H1 (cell line): ENCODE measurements at regions not wholly inside any gene's neighbourhood (a gene's known extent, or its start where the extent isn't known, plus 50 kb on each side); places are given as distances from the start of the nearest gene placed in this dataset.

Experiments used
- CTCF ChIA-PET: fragments of 300-600 bp; sonication (Branson Sonifier 250); formaldehyde crosslinking; loops from one replicate; lab custom pipeline; 2021; ENCODE audit not compliant: partially characterized antibody; lab: Charles Lee
- POLR2A ChIA-PET: fragments of 300-600 bp; sonication (Branson Sonifier 250); formaldehyde crosslinking; loops from one replicate; lab custom pipeline; 2021; ENCODE audit warnings: inconsistent platforms; ENCODE audit not compliant: partially characterized antibody; lab: Charles Lee
- DNase-seq, 2 experiments: peaks; one replicate each; pipeline versions ENCODE4 v3.0.0 to v3.0.0-alpha.2; 2010 to 2022; ENCODE audit warnings: low spot score in 2 of 2, low read depth in 1 of 2, mixed read lengths in 1 of 2
- FAIRE-seq: peaks from 2 replicates; lab custom pipeline; 2011; peaks lifted over from hg19 to GRCh38; lab: Jason Lieb, UNC
- H2AFZ ChIP-seq: 2 replicates; pipeline ENCODE4 v1.8.1; 2012; ENCODE audit warnings: low read length, inconsistent platforms
- H2AK5ac ChIP-seq: 2 replicates; pipeline ENCODE4 v1.6.1; 2013; ENCODE audit warnings: low read depth, low read length
- H2BK120ac ChIP-seq: replicated peaks from 2 replicates; pipeline ENCODE3; 2013; ENCODE audit warnings: low read depth, low read length, inconsistent platforms
- H2BK12ac ChIP-seq: 2 replicates; pipeline ENCODE4 v1.6.1; 2013; ENCODE audit warnings: low read depth, low read length
- H2BK15ac ChIP-seq: 2 replicates; pipeline ENCODE4 v1.6.1; 2013; ENCODE audit warnings: low read length
- H2BK20ac ChIP-seq: 2 replicates; pipeline ENCODE4 v1.6.1; 2013; ENCODE audit warnings: low read length
- H2BK5ac ChIP-seq: 2 replicates; pipeline ENCODE4 v1.6.1; 2013; ENCODE audit warnings: low read depth, low read length
- H3K14ac ChIP-seq: 2 replicates; pipeline ENCODE4 v1.6.1; 2013; ENCODE audit warnings: inconsistent platforms; ENCODE audit not compliant: insufficient read length
- H3K18ac ChIP-seq: 2 replicates; pipeline ENCODE4 v1.6.1; 2013; ENCODE audit warnings: low read length; ENCODE audit errors: extremely low read depth
- H3K23ac ChIP-seq: 2 replicates; pipeline ENCODE4 v1.6.1; 2013; ENCODE audit warnings: inconsistent platforms; ENCODE audit not compliant: insufficient read length
- H3K23me2 ChIP-seq: 2 replicates; pipeline ENCODE4 v1.6.1; 2013; ENCODE audit warnings: low read depth, low read length
- H3K27ac ChIP-seq: 2 replicates; pipeline ENCODE4 v1.6.1; 2011; ENCODE audit warnings: low read depth, low read length, inconsistent platforms
- H3K27me3 ChIP-seq, 4 experiments: replicated peaks in 1 of 4; 1 replicate in 1 of 4; 2 replicates in 3 of 4; pipeline versions ENCODE4 v1.6.1 to v1.8.1; 2011 to 2013; ENCODE audit warnings: low read length in 3 of 4, mild to moderate bottlenecking in 3 of 4, inconsistent platforms in 2 of 4, mixed read lengths in 2 of 4, moderate library complexity in 1 of 4; ENCODE audit not compliant: control insufficient read depth in 3 of 4, insufficient read depth in 3 of 4; ENCODE audit errors: extremely low read depth in 1 of 4
- H3K36me3 ChIP-seq, 4 experiments: 2 replicates each; pipeline versions ENCODE4 v1.6.1 to v1.8.1; 2011 to 2013; ENCODE audit warnings: mild to moderate bottlenecking in 4 of 4, low read length in 3 of 4, moderate library complexity in 2 of 4, control low read depth in 1 of 4, inconsistent platforms in 1 of 4; ENCODE audit not compliant: insufficient read depth in 4 of 4, control insufficient read depth in 2 of 4
- H3K4ac ChIP-seq: replicated peaks from 2 replicates; pipeline ENCODE3; 2013; ENCODE audit warnings: low read length, low read depth, mixed read lengths, inconsistent platforms; ENCODE audit not compliant: insufficient read length
- H3K4me1 ChIP-seq, 4 experiments: replicated peaks in 1 of 4; 1 replicate in 1 of 4; 2 replicates in 3 of 4; pipeline versions ENCODE4 v1.6.1 to v1.8.1; 2011 to 2013; ENCODE audit warnings: low read length in 3 of 4, inconsistent platforms in 2 of 4, mixed read lengths in 1 of 4; ENCODE audit not compliant: insufficient read depth in 4 of 4, control insufficient read depth in 3 of 4
- H3K4me2 ChIP-seq, 2 experiments: 2 replicates each; pipeline versions ENCODE4 v1.6.1 to v1.8.1; 2011 to 2013; ENCODE audit warnings: low read depth in 2 of 2, low read length in 2 of 2, control low read depth in 1 of 2, inconsistent platforms in 1 of 2, mild to moderate bottlenecking in 1 of 2; ENCODE audit not compliant: insufficient read depth in 1 of 2
- H3K4me3 ChIP-seq, 4 experiments: fragments of 200-600, 300-600 bp in 1 of 4; sonication (generic), shearing (Covaris generic), sonication (Bioruptor Twin) in 1 of 4; 2 replicates each; pipeline versions ENCODE4 v1.5.1 to v1.8.1; 2011 to 2016; ENCODE audit warnings: low read length in 4 of 4, low read depth in 3 of 4, control low read depth in 2 of 4, inconsistent platforms in 2 of 4, mild to moderate bottlenecking in 2 of 4, mixed read lengths in 1 of 4, moderate library complexity in 1 of 4; ENCODE audit not compliant: insufficient read depth in 2 of 4; ENCODE audit errors: extremely low read depth in 1 of 4
- H3K56ac ChIP-seq: replicated peaks from 2 replicates; pipeline ENCODE3; 2013; ENCODE audit warnings: low read depth, mild to moderate bottlenecking, mixed read lengths, low read length, inconsistent platforms; ENCODE audit not compliant: insufficient read length
- H3K79me1 ChIP-seq: 2 replicates; pipeline ENCODE4 v1.6.1; 2013; ENCODE audit warnings: low read depth, low read length, control low read depth
- H3K79me2 ChIP-seq, 2 experiments: 2 replicates each; pipeline versions ENCODE4 v1.6.1 to v1.8.1; 2012 to 2013; ENCODE audit warnings: low read length in 2 of 2, mild to moderate bottlenecking in 2 of 2, inconsistent platforms in 1 of 2; ENCODE audit not compliant: insufficient read depth in 2 of 2, control insufficient read depth in 1 of 2
- H3K9ac ChIP-seq, 4 experiments: replicated peaks in 1 of 4; 1 replicate in 1 of 4; 2 replicates in 3 of 4; pipeline versions ENCODE4 v1.6.1 to v1.8.1; 2011 to 2013; ENCODE audit warnings: low read depth in 3 of 4, low read length in 3 of 4, control low read depth in 2 of 4, mild to moderate bottlenecking in 2 of 4, moderate library complexity in 2 of 4, inconsistent platforms in 1 of 4; ENCODE audit errors: extremely low read depth in 1 of 4
- H3K9me3 ChIP-seq, 2 experiments: 2 replicates each; pipeline versions ENCODE4 v1.6.1 to v1.8.1; 2012 to 2013; ENCODE audit warnings: mild to moderate bottlenecking in 2 of 2, moderate library complexity in 2 of 2, control low read depth in 1 of 2, inconsistent platforms in 1 of 2, low read depth in 1 of 2, low read length in 1 of 2, mixed read lengths in 1 of 2; ENCODE audit not compliant: insufficient read depth in 2 of 2
- H4K20me1 ChIP-seq, 2 experiments: replicated peaks in 1 of 2; 2 replicates each; pipeline versions ENCODE3 to v1.8.1; 2011 to 2013; ENCODE audit warnings: inconsistent platforms in 2 of 2, low read length in 2 of 2, mild to moderate bottlenecking in 1 of 2; ENCODE audit not compliant: insufficient read depth in 2 of 2, control insufficient read depth in 1 of 2
- H4K5ac ChIP-seq: 2 replicates; pipeline ENCODE4 v1.6.1; 2013; ENCODE audit warnings: low read length, low read depth, mixed read lengths, inconsistent platforms; ENCODE audit not compliant: insufficient read length
- H4K8ac ChIP-seq: 2 replicates; pipeline ENCODE4 v1.8.0; 2013; ENCODE audit warnings: mild to moderate bottlenecking, moderate library complexity, low read length, inconsistent platforms; ENCODE audit not compliant: insufficient read depth; ENCODE audit errors: extremely low read depth
- H4K91ac ChIP-seq: replicated peaks from 2 replicates; pipeline ENCODE3; 2013; ENCODE audit warnings: low read length, mixed read lengths, inconsistent platforms; ENCODE audit not compliant: insufficient read length
- BRCA1 ChIP-seq: IDR thresholded peaks from 2 replicates; pipeline ENCODE4 v1.6.1; 2012; ENCODE audit warnings: low read depth, low read length, improper control_type of control experiment
- CHD1 ChIP-seq: IDR thresholded peaks from 2 replicates; pipeline ENCODE4 v1.6.1; 2012; ENCODE audit warnings: low read depth, low read length, improper control_type of control experiment
- EP300 ChIP-seq, 2 experiments: IDR thresholded peaks; 1 replicate in 1 of 2; 2 replicates in 1 of 2; pipeline ENCODE4 v1.6.1; 2011 to 2012; ENCODE audit warnings: low read depth in 2 of 2, low read length in 2 of 2, mild to moderate bottlenecking in 2 of 2, borderline replicate concordance in 1 of 2, inconsistent platforms in 1 of 2, moderate library complexity in 1 of 2
- FOSL1 ChIP-seq: IDR thresholded peaks from 2 replicates; pipeline ENCODE4 v1.6.1; 2011; ENCODE audit warnings: mild to moderate bottlenecking, low read depth, low read length, moderate library complexity; ENCODE audit not compliant: insufficient read depth
- POLR2A ChIP-seq, 2 experiments: IDR thresholded peaks; 1 replicate in 1 of 2; 2 replicates in 1 of 2; pipeline ENCODE4 v1.6.1; 2011; ENCODE audit warnings: low read depth in 2 of 2, low read length in 2 of 2, mild to moderate bottlenecking in 2 of 2; ENCODE audit errors: control extremely low read depth in 1 of 2
- RBBP5 ChIP-seq: IDR thresholded peaks from 2 replicates; pipeline ENCODE4 v1.7.1; 2012; ENCODE audit warnings: low read depth, mild to moderate bottlenecking, inconsistent platforms, low read length, moderate library complexity, borderline replicate concordance
- SIN3A ChIP-seq, 2 experiments: IDR thresholded peaks in 1 of 2; conservative IDR thresholded peaks in 1 of 2; 2 replicates each; pipeline ENCODE4 v1.6.1; 2011 to 2012; ENCODE audit warnings: low read length in 2 of 2, improper control_type of control experiment in 1 of 2, low read depth in 1 of 2, mild to moderate bottlenecking in 1 of 2
- WGBS, 2 experiments: shearing (Covaris generic) in 1 of 2; methylation state at CpG; one replicate each; pipeline versions ENCODE4 v1.1.6 to v1.1.7; 2013 to 2015; ENCODE audit warnings: low lambda C conversion rate in 2 of 2, mixed read lengths in 2 of 2, inconsistent platforms in 1 of 2, low coverage in 1 of 2, missing lambda C conversion rate in 1 of 2; ENCODE audit not compliant: insufficient replicate concordance in 2 of 2, insufficient coverage in 1 of 2, insufficient read length in 1 of 2; ENCODE audit errors: extremely low coverage in 1 of 2, missing lambda C conversion rate in 1 of 2; 5-methylcytosine and 5-hydroxymethylcytosine counted together

GRCh38 chr3:159806412-159806811, 182.2 kb upstream of the IL12A start:
- Histone ChIP-seq H3K56ac (no peak overlapping the region), H3K4me1 (peaks cover 0 to 3% (median 1%) of the 10 kb centered on the region in 4 experiments; a peak in 1 of 7 replicates), H3K4ac (no peak overlapping the region), H4K8ac (no peak overlapping the region), H3K79me1 (no peaks in the 10 kb centered on the region), H2AK5ac (no peak overlapping the region), H3K27ac (no peak overlapping the region), H2AFZ (no peak overlapping the region), H3K14ac (no peak overlapping the region), H3K9ac (no peak overlapping the region), H2BK120ac (no peak overlapping the region), H3K23ac (no peak overlapping the region), H3K79me2 (no peaks in the 10 kb centered on the region; a peak in 1 of 4 replicates), H2BK20ac (no peak overlapping the region), H2BK15ac (no peak overlapping the region), H2BK5ac (no peak overlapping the region), H4K91ac (no peak overlapping the region), H3K23me2 (no peaks in the 10 kb centered on the region), H4K20me1 (peaks cover 0 to 3% of the 10 kb centered on the region in 2 experiments), H4K5ac (no peak overlapping the region), H3K27me3 (peaks cover 3 to 18% (median 11%) of the 10 kb centered on the region in 4 experiments; a peak in 6 of 7 replicates), H3K4me3 (no peak overlapping the region), H3K4me2 (no peak overlapping the region), H2BK12ac (no peak overlapping the region), H3K36me3 (no peaks in the 10 kb centered on the region), H3K9me3 (no peaks in the 10 kb centered on the region), H3K18ac (no peak overlapping the region)
- DNase-seq: no peak
- FAIRE-seq: no peak
- 93% methylated on average over 5 of the region's 5 CpGs; no CpG with 5 or more reads in 1 of the 2 experiments for WGBS, 2 experiments
- POLR2A ChIA-PET: no interaction called here
- CTCF ChIA-PET: interaction anchor here (0.8 to 7.2 kb wide), 28 partner anchors 8 to 540 kb away, joined by 3 to 96 read pairs (median 8); no protein-coding TSS in a partner anchor
- TF ChIP-seq POLR2A (IDR thresholded peaks at IDR 0.05; ENCODE audit: control extremely low read depth in 1 of 2, low read depth in 2 of 2, low read length in 2 of 2): no peak
- no peak for TF ChIP-seq CHD1
- TF ChIP-seq RBBP5: no peak
- no peak for TF ChIP-seq EP300 (IDR thresholded peaks at IDR 0.05; ENCODE audit: borderline replicate concordance in 1 of 2, low read depth in 2 of 2, low read length in 2 of 2)
- TF ChIP-seq FOSL1: no peak
- no peak for TF ChIP-seq SIN3A (conservative IDR thresholded peaks at IDR 0.05 in 1 of 2, IDR thresholded peaks at IDR 0.05 in 1 of 2; ENCODE audit: low read depth in 1 of 2, low read length in 2 of 2)
- no peak for TF ChIP-seq BRCA1
